ENCODE measurements at regions not wholly inside any gene's neighbourhood (a gene's known extent, or its start where the extent isn't known, plus 50 kb on each side); places are given as distances from the start of the nearest gene placed in this dataset.
"Not testable (repeated sequence)": the region's sequence is repeated elsewhere in the genome, so short reads cannot be mapped to it uniquely, and the experiment has no call there.

- no peak for DNase-seq
Measured at GRCh38 chr2:129191530-129191929, 787.9 kb upstream of the RAB6C start.

GRCh38 chr2:129192117-129192516 lies 787.3 kb upstream of the RAB6C start:
- no peak for DNase-seq

GRCh38 chr2:129192841-129193253 lies 786.6 kb upstream of the RAB6C start:
- DNase-seq = no peak

- no peak for DNase-seq
Measured at GRCh38 chr2:129193961-129194360, 785.5 kb upstream of the RAB6C start.

- no peak for DNase-seq
Measured at GRCh38 chr2:129199501-129199900, 780.0 kb upstream of the RAB6C start.

- no peak for DNase-seq
Measured at GRCh38 chr2:129201696-129202095, 777.8 kb upstream of the RAB6C start.

GRCh38 chr2:129203331-129203730 lies 776.1 kb upstream of the RAB6C start:
- DNase-seq = no peak

- DNase-seq = not testable (repeated sequence)
Measured at GRCh38 chr2:129204581-129204980, 774.9 kb upstream of the RAB6C start.

GRCh38 chr2:129205176-129205575 lies 774.3 kb upstream of the RAB6C start:
- no peak for DNase-seq

GRCh38 chr2:129205766-129206165 lies 773.7 kb upstream of the RAB6C start:
- no peak for DNase-seq

- DNase-seq = no peak
Measured at GRCh38 chr2:129212299-129212958, 767.0 kb upstream of the RAB6C start.

- no peak for DNase-seq
Measured at GRCh38 chr2:129224022-129224421, 755.4 kb upstream of the RAB6C start.

GRCh38 chr2:129224486-129224885 lies 755.0 kb upstream of the RAB6C start:
- DNase-seq = no peak

GRCh38 chr2:129229196-129229595 lies 750.3 kb upstream of the RAB6C start:
- no peak for DNase-seq

GRCh38 chr2:129229830-129230441 lies 749.5 kb upstream of the RAB6C start:
- DNase-seq = no peak

- DNase-seq = no peak
Measured at GRCh38 chr2:129231924-129232323, 747.5 kb upstream of the RAB6C start.

GRCh38 chr2:129233166-129233565 lies 746.3 kb upstream of the RAB6C start:
- DNase-seq = no peak

GRCh38 chr2:129233751-129234406 lies 745.6 kb upstream of the RAB6C start:
- no peak for DNase-seq

- DNase-seq = no peak
Measured at GRCh38 chr2:129236601-129237000, 742.9 kb upstream of the RAB6C start.

- DNase-seq = no peak
Measured at GRCh38 chr2:129237966-129238725, 741.3 kb upstream of the RAB6C start.

- no peak for DNase-seq
Measured at GRCh38 chr2:129239141-129239540, 740.3 kb upstream of the RAB6C start.

GRCh38 chr2:129240061-129240460 lies 739.4 kb upstream of the RAB6C start:
- DNase-seq = no peak

GRCh38 chr2:129242269-129242668 lies 737.2 kb upstream of the RAB6C start:
- DNase-seq = no peak

GRCh38 chr2:129247751-129248150 lies 731.7 kb upstream of the RAB6C start:
- no peak for DNase-seq

Data from stimulated activated CD8-positive, alpha-beta memory T cell treated with anti-CD3 and anti-CD28 coated beads, Interleukin-4, amount 100 ng/mL, for 48 hours (primary cell).